NCI-H345 treated with DMSO at 0.1 percent for 48 hours (cell line): ENCODE measurements at regions not wholly inside any gene's neighbourhood (a gene's known extent, or its start where the extent isn't known, plus 50 kb on each side); places are given as distances from the start of the nearest gene placed in this dataset.

ENCODE experiments used
- DNase-seq: peaks from one replicate; lab custom pipeline; 2025; ENCODE audit not compliant: unreplicated experiment; lab: John Stamatoyannopoulos, UW

GRCh38 chr14:61847861-61848260 is 85.6 kb downstream of the SNAPC1 start:
- no peak for DNase-seq

GRCh38 chr14:61854898-61855297 is 92.7 kb downstream of the SNAPC1 start:
- no peak for DNase-seq

GRCh38 chr14:61860294-61860918 is 98.2 kb downstream of the SNAPC1 start:
- no peak for DNase-seq

GRCh38 chr14:61861320-61861865 is 99.2 kb downstream of the SNAPC1 start:
- no peak for DNase-seq

GRCh38 chr14:61864329-61864898 is 102.2 kb downstream of the SNAPC1 start:
- no peak for DNase-seq

GRCh38 chr14:61866932-61867920 is 105.0 kb downstream of the SNAPC1 start:
- DNase-seq, result no peak

- DNase-seq, result no peak
These were observed 106.6 kb downstream of the SNAPC1 start for GRCh38 chr14:61868846-61869245.

GRCh38 chr14:61870163-61870562 is 107.9 kb downstream of the SNAPC1 start:
- DNase-seq, result no peak

- DNase-seq, result no peak
These were observed 110.2 kb downstream of the SNAPC1 start for GRCh38 chr14:61872452-61872851.

GRCh38 chr14:61875483-61875882 is 113.3 kb downstream of the SNAPC1 start:
- DNase-seq, result no peak

GRCh38 chr14:61876362-61877034 is 114.3 kb downstream of the SNAPC1 start:
- peak; percentile 51 for DNase-seq

- DNase-seq, result no peak
These were observed 114.8 kb downstream of the SNAPC1 start for GRCh38 chr14:61877035-61877390.

- DNase-seq, result no peak
These were observed 115.5 kb downstream of the SNAPC1 start for GRCh38 chr14:61877768-61878167.

- DNase-seq, result no peak
These were observed 116.7 kb downstream of the SNAPC1 start for GRCh38 chr14:61878931-61879330.

- DNase-seq, result no peak
These were observed 118.8 kb downstream of the SNAPC1 start for GRCh38 chr14:61881046-61881445.

GRCh38 chr14:61884711-61885110 is 122.5 kb downstream of the SNAPC1 start:
- no peak for DNase-seq

- DNase-seq, result no peak
These were observed 123.2 kb downstream of the SNAPC1 start for GRCh38 chr14:61885203-61885961.

- no peak for DNase-seq
These were observed 125.4 kb downstream of the SNAPC1 start for GRCh38 chr14:61887628-61888027.

GRCh38 chr14:61889914-61890351 is 127.7 kb downstream of the SNAPC1 start:
- no peak for DNase-seq

GRCh38 chr14:61891170-61891569 is 128.9 kb downstream of the SNAPC1 start:
- no peak for DNase-seq
